HG02759 (cell line): ENCODE measurements at regions not wholly inside any gene's neighbourhood (a gene's known extent, or its start where the extent isn't known, plus 50 kb on each side); places are given as distances from the start of the nearest gene placed in this dataset.
A peak's percentile ranks its signal among the peaks of the same experiment; 100 is the strongest.

ENCODE experiments used
- ATAC-seq: cut with Tn5 transposase; IDR thresholded peaks from one replicate; pipeline ENCODE4 v1.9.1; 2021; ENCODE audit warnings: mild to moderate bottlenecking, moderate library complexity; ENCODE audit not compliant: unreplicated experiment

GRCh38 chr9:29838491-29839020 is 2265.3 kb upstream of the C9orf72 start:
- no peak for ATAC-seq

GRCh38 chr9:29844251-29844650 is 2271.0 kb upstream of the C9orf72 start:
- ATAC-seq, result no peak

DNA sequence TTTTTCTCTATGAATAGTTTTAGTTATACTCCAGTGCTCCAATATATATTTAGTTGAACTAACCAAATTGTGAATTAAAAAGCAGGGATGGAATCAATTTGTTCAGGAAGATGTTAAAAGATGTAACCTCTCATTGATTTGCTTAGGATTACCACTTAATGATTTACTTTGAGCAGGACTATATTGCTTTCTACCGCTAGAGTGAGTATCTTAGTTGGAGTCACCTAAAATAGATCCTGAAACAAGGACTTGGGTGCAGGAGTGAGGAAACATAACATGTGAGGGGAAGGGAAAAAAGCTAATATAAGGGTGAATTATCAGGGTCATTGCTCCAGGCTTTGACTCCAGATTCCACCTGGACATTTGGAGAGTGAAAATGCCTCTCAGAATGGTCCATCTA is 2277.4 kb upstream of the C9orf72 start:
- no peak for ATAC-seq

GRCh38 chr9:29861803-29862202 is 2288.5 kb upstream of the C9orf72 start:
- ATAC-seq, result no peak

DNA sequence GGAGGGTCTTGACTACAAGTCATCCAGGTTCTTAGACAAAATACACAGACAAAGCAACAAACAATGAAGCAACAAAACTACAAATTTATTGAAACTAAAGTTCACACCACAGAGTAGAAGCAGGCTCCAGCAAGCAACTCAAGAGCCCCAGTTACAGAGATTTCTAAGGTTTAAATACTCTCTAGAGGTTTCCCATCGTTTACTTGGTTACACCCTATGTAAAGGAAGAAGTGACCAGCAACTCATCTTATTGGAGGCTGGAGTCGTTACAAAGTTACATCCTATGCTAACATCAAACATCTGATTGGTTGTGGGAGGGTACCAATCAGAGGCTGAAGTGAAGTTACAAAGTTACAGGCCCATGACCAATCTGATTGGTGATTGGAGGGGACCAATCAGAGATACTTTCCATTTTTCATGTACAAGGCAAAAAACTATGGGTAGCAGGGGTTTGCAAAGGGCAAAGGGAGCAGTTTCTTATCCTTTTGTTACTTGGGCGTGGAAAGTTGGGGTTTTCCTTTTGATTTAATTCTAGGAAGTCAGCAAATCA is 2292.6 kb upstream of the C9orf72 start:
- ATAC-seq, result peak; percentile 30

DNA sequence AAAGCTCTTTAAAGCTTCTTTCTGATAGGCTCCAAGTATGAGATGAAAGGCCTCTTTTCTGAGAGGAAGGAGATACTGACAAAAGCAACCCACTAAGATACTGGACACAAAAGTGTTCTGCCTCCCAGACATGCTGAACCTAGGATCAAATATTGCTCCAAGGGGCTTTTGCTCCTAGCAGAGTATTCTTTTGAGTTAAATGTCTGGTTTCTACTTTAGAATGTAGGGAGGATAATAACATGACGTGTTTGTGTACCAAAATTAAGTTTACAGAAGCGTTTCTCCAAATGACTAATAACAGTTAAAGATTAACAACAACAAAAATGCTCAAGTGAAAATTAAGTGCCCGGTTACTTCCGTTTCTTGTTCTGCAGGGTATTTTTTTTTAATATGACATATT is 2293.3 kb upstream of the C9orf72 start:
- ATAC-seq, result peak; percentile 59

- ATAC-seq, result no peak
These were observed 2300.3 kb upstream of the C9orf72 start for GRCh38 chr9:29873579-29873978.

- no peak for ATAC-seq
These were observed 2302.3 kb upstream of the C9orf72 start for GRCh38 chr9:29875547-29875946.

DNA sequence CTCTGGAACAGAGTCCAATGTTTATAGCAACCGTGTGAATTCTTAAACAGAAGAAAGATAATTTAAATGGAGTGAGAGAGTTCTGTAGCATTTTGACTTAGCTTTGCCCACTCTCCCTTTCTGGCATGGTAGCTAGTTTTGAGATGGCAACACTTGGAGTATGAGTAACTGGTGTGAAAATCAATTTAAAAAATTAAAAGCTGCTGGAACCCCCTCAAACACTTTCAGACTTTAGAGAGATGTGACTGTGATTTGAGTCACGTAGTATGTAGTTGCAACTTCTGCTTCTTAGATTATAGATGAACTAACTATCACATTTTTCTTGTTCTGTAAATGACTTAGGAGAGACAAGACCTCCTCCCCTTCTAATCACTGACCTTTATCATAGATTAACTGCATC is 2309.5 kb upstream of the C9orf72 start:
- ATAC-seq, result no peak

DNA sequence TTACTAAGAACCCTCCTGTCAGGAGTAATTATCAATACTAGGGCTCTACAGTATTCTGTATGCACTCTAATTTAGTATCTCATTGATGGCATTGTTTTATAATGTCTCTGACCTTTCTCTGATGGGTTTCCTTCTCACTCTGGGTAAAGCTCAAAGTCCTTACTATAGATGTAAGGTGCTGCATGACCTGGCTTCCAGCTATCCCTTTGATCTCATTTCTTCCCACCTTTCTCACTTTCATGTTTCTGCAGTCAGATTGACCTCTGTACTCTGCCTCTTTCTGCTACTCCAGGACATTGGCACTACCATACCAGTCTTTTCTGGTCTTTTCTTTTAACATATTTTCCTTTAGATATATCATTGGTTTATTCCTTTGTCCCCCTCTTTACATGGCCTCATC is 2332.8 kb upstream of the C9orf72 start:
- no peak for ATAC-seq

GRCh38 chr9:29928072-29928471 is 2354.8 kb upstream of the C9orf72 start:
- no peak for ATAC-seq

- no peak for ATAC-seq
These were observed 2366.3 kb upstream of the C9orf72 start for GRCh38 chr9:29939559-29939958.

DNA sequence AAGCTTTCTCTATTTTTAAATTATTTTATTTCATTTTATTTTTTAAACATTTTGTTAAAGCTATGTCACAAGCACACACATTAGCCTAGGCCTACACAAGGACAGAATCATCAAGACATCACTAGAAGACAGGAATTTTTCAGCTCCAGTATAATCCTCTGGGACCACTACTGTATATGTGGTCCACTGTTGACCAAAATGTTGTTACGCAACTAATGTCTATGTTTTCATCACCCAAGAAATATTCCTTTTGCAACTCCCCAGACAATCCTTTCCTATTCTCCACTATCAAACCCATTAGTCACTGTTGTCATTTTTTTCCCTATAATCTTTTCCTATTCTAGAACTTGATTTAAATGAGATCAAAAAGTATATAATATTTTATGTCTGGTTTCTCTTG is 2371.7 kb upstream of the C9orf72 start:
- no peak for ATAC-seq

- ATAC-seq, result no peak
These were observed 2385.2 kb upstream of the C9orf72 start for GRCh38 chr9:29958469-29958868.

- ATAC-seq, result no peak
These were observed 2392.6 kb upstream of the C9orf72 start for GRCh38 chr9:29965834-29966233.

DNA sequence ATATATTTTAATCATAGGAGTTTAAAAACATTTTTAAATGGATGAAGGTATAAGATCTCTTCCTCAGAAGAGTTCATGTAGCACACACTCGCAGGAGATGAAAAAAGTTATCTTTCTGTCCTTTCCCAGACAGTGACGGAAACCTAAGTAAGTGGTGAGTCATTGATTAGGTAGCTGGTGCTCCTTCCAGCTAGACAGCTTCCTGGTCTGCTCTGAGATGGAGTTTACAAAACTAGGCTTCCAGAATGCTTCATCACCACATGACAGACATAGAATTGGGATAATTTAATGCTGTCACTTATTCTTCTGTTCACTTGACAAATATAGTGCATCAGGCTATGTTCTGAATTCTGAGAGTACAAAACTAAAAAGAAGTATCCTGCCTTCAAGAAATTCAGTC is 2393.0 kb upstream of the C9orf72 start:
- ATAC-seq, result no peak

DNA sequence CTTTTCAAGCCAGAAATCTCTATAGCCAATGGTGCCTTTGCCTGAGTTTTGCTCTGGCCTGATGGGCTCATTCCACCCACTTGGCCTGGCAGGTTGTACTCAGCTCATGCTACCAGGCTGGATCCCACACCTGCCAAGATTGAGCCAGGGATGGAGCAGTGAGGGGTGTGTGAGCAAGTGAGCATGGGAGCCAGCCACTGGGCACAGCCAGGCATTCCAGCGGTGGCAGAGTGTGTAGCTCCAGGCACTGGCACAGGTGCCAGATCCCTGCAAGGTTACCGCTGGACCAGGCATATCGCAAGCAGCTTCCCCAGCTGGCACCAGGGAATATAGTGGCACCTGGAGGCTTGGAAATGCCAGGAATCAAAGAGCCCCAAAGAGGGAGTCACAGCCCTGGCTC is 2395.6 kb upstream of the C9orf72 start:
- no peak for ATAC-seq

DNA sequence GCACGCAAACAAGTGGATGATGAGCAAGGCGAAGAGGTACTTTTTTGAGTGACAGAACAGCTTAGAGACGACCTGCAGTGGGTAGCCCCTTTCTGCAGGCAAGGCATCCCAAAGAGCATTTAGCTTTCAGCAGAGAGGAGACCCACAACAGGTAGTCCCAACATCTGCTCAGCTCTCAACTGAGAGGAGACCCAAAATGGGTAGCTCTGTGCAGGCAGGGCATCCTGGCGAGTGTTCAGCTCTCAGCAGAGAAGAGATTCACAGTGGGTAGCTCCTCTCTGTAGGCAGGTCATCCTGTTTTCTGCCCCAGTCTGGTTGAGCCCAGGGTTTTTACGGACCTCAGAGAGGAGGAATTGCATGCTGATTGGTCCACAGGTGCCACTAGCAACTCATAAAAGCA is 2396.1 kb upstream of the C9orf72 start:
- ATAC-seq, result no peak

DNA sequence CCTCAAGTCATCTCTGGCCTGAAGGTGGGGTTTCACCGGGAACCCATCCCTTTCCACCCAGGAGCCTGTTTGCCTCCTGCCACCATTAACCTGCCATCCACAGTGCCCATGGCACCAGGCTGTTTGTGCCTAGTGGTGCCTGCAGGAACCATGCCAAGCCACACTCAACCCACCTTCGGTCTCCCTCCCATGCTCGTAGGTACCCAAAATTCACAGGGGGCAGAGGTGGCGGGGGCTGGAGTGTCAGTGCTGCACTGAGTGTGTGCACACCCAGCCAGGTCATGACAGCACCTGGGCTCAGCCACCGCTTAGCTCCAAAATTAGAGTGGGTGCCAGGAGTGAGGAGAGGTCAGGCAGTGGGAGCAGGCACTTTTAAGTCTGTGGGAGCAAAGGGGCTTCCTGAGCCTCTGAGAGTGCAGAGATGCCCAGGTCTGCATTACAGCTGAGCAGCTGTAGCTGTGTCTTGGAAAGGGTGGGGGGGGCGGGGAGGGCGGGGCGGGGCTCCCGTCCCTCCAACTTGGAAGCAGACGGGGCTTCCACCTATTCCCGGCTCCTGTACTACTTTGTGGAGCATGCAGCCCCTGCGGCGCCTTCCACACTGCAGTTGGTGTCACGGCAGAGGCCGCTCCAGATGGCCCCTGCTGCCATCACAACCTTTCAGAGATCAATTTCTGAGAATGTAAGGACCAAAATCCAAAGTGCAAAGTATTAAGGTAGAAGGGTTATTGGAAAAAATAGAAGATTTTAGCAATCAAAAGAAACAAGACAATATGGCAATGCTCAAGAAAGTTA is 2396.8 kb upstream of the C9orf72 start:
- no peak for ATAC-seq

DNA sequence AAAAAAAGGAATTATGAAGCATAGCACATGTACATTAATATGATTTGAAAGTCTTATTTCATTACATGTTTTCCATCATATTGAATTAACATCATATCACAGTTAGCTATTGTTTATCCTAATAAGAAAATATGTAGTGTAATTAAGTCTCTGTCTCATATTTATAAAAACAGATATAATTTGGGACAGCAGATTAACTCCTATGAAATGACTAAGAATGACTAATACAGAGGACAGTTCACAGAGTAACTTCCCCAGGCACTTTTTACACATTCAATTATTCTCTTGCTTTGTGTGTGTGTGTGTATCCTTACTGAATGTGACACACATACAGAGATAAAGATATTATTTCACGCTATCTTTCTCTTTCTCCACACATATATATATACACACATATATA is 2400.9 kb upstream of the C9orf72 start:
- ATAC-seq, result no peak

DNA sequence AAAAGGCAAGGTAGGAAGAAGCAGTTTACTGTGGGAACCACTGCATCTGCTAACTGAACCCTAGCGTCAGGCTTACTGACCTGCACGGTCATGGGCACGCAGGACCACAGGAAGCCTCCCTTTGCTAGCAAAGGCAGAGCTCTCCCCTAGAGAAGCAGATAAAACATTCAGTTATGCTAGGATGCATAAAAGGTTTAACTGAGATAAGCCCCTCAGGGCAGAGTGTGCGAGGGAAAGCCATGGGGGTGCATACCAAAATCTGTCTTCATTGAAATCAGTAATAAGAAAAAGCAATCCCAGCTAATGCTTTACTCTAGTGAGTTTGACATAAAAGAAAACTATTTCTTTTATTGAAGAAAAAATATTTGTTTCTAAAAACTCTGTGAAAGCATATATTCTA is 2403.7 kb upstream of the C9orf72 start:
- ATAC-seq, result no peak

DNA sequence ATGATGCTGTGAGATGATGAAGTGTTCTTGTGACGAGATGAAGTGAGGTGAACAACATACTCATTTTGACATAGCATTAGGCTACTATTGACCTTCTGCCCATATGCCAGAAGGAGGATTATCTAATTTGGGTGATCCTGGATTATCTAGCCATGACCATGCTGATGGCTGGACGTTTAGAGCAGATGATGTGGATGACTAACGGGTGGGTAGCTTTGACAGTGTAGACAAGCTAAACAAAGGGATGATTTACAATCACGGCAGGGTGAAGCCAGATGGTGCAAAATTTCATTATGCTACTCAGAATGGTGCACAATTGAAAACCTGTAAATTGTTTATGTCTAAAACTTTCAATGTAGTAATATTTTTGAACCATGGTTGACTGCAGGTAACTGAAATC is 2403.4 kb upstream of the ACO1 start:
- ATAC-seq, result no peak

DNA sequence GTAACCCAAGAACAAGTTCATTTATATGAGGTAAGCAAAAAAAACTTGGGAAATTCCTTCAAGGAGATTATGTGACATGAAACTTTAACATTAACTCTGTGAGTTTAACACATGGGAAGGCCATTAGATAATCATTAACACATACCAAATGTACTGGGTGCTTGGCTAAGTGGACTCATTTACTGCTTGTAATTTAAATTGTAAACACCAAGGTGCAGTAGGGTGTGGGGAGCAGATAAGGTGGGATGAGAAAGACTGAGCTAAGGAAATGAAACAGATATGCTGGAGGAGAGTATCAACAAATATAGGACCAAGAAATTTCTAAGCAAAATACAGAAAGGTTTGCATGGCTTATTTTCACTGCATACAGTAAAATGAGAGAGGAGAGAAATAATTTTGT is 2384.8 kb upstream of the ACO1 start:
- no peak for ATAC-seq
